ENCODE measurements at regions not wholly inside any gene's neighbourhood (a gene's known extent, or its start where the extent isn't known, plus 50 kb on each side); places are given as distances from the start of the nearest gene placed in this dataset.
"Not testable (repeated sequence)": the region's sequence is repeated elsewhere in the genome, so short reads cannot be mapped to it uniquely, and the experiment has no call there.

GRCh38 chr1:204782118-204782700 is 88.5 kb upstream of the NFASC start:
- DNase-seq: no peak

DNA sequence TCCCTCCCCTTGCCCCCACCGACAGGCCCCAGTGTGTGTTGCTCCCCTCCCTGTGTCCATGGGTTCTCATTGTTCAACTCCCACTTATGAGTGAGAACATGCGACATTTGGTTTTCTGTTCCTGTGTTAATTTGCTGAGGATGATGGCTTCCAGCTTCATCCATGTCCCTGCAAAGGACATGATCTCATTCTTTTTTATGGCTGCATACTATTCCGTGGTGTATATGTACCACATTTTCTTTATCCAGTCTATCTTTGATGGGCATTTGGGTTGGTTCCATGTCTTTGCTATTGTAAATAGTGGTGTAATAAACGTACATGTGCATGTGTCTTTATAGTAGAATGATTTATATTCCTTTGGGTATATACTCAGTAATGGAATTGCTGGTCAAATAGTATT is 85.6 kb upstream of the NFASC start:
- DNase-seq: not testable (repeated sequence)

DNA sequence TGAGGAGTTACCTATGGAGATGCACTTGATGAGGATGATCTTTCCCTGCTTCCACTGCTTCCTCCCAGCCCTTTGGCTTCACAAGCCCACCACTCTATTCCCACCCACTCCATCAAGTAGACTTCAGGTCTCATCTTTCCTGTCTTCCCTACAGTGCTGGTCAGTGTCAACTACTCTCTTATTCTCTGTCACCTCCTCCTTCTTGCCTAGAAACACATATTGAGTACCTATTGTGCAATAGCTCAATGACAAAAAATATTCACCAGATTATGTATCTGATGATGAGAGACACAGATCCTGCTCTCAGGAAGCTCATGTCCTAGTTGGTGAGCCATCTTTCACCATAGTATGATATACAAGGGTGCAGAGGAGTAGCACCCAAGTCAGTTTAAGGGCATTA is 82.2 kb upstream of the NFASC start:
- no peak for DNase-seq

GRCh38 chr1:204791453-204792353 is 79.0 kb upstream of the NFASC start:
- DNase-seq: peak; percentile 90 to 91

DNA sequence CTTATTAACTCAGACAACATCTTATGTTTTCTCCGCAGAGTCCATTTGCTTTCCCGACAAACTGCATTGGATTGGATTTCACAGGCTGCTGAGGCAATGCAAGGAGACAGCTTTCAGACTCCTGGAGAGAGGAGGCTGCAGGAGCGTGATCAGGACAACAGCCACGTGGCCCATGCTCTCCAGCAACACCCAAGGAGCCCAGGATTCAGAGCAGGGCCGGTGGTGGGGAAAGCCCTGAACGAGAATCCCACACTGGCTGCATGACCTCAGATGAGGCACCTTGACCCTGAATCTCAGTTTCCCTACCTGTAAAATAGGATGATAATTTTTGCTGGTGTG is 78.3 kb upstream of the NFASC start:
- DNase-seq: no peak

- DNase-seq: no peak
Observed at GRCh38 chr1:204793259-204793914, 77.3 kb upstream of the NFASC start.

- DNase-seq: not testable (repeated sequence)
Observed at GRCh38 chr1:204796886-204797285, 73.8 kb upstream of the NFASC start.

GRCh38 chr1:204797401-204797800 is 73.3 kb upstream of the NFASC start:
- DNase-seq: no peak

- DNase-seq: no peak
Observed at GRCh38 chr1:204799630-204800029, 71.0 kb upstream of the NFASC start.

DNA sequence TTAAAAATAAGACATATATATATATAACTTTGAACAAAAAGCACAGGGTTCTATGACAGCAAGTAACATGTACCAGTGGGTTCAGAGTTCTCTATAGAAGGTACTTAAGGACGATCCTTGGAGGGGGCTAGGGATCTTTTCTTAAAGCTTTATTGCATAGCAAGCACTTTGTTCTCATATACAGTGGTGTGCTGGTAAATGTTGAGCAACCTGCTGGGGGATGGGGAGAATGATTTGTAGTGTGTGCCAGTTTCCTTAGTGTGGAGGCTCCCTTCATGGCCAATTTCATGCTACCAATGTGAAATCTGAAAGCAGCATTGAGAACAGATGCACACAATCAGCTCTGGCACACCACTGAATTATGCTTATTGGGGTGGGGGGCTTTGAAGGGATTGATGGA is 69.5 kb upstream of the NFASC start:
- DNase-seq: no peak

DNA sequence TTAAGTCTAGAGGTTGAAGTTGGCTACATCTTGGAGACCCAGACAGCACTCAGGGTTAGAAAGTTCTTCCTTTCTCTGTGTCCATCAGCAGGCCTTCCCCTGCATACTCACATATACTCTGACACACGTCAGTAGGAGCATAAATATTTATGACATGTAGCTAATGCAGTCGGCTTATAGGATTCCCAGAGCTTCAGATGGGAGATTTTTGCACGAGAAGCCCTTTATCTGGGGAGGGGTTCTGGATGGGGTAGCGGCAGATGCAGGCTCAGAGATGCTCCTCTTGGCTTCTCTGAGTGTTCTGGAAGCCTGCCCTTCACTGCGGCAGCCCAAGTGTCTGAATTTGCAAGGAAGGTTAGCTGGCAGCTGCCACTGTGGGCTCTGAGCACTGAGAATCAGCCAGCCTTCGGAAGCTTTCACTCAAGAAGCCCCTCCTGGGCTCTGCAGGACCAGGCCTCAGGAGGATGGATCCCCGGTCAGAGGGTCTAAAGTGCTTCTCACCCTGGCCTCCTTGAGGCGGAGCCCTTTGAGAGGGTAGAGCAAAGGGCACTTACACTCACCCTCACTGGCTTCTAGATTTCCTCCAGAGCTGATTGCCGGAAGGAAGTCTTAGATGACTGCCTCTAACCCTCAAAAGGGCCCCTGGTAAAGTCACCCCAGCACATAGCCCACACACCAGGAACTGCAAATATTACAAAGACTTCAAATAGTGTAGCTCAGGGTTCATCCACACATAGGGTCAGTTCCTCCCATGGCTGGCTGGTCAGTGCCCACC is 68.1 kb upstream of the NFASC start:
- no peak for DNase-seq

DNA sequence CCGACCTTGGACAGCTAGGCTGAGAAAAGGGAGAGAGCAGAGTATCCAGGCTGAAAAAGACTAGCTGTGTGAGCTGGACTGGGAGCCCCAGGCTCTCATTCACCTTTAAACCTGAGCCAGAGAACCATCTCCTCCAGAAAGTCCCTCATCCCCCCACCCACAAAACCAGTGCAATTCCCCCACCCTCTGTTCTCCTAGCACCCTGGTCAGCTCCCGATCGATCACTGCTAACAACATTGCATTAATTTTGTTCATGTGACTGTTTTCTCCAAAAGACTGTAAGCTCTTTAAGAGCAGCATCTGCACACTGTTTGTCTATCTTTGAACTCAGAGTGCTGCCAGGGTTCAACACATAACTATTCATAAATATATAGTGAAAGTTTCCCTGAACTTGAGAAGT is 67.1 kb upstream of the NFASC start:
- DNase-seq: no peak

- DNase-seq: peak; percentile 85 to 89
Observed at GRCh38 chr1:204806943-204807687, 63.5 kb upstream of the NFASC start.

GRCh38 chr1:204809488-204809887 is 61.2 kb upstream of the NFASC start:
- no peak for DNase-seq

DNA sequence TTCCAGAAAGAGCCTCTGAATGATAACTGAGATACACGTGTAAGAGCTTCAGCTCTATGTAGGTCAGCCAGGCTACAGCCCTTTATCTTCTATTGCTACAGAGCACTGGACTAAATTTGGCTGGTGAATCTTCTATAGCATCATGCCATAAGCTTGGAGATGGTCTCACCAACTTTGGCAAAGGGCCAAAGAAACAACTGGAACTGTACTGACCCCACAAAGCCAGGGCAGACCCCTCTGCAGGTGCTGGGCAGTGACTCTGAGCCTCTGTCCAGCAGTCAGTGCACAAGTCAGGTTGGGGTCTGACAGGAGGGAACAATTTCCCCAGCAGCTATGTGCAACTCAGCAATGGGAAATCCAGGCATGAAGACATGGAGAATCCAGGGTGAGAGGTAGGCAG is 57.8 kb upstream of the NFASC start:
- no peak for DNase-seq

GRCh38 chr1:204813522-204813921 is 57.1 kb upstream of the NFASC start:
- no peak for DNase-seq

GRCh38 chr1:204814166-204814884 is 56.3 kb upstream of the NFASC start:
- no peak for DNase-seq

GRCh38 chr1:204817341-204817740 is 53.3 kb upstream of the NFASC start:
- DNase-seq: no peak

DNA sequence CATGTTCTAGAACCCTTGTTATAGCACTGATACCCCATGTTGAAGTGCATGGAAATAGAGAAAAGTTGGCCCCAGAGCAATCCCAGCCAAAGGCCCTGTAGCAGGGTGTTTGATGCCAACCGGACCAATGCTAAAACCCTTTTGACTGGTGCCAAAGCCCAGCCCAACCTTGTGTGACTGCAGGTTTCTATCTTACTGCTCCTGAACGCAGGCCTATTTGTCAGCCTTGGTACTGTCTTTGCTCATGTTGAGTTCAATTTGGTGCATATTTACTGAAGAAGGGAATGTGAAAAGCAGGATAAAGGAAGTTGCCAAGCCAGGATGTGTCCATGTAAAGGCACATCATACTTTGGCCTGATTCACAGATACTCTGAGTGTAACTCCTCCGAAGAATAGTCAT is 51.7 kb upstream of the NFASC start:
- DNase-seq: no peak

DNA sequence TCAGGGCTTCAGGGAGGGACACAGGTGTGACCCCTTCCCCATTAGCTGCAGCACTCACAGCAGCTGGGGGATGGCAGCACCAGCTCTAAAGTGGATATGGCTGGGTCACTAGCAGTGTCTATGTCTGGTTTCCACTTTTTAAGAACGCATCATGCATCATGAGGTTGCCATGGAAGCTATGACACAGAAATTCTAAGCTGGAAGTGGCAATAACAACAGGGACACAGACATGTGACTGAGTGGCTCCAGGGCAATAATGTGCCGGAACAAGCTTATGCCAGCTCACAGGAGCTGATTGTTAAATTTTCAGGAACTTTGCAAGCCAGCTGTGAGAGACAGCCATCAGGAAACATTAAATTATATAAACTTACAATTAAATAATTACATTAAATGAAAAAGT is 51.2 kb upstream of the NFASC start:
- no peak for DNase-seq

All from activated CD4-positive, alpha-beta T cell treated with anti-CD3 and anti-CD28 coated beads, Interleukin-2, amount 50 U/mL, for 48 hours (primary cell).